ENCODE measurements at regions not wholly inside any gene's neighbourhood (a gene's known extent, or its start where the extent isn't known, plus 50 kb on each side); places are given as distances from the start of the nearest gene placed in this dataset.

GRCh38 chr11:114989536-114989935 lies 311.2 kb downstream of the NXPE2 start:
- no peaks in the 10 kb centered on the region for H3F3A ChIP-seq (ENCODE audit: low read length, unreplicated experiment)
- H4K20me1 ChIP-seq (ENCODE audit: low read length), result no peaks in the 10 kb centered on the region
- H3K9ac ChIP-seq (ENCODE audit: low read length), result no peak overlapping the region
- H3K9me3 ChIP-seq (ENCODE audit: low read length), result peaks cover 38% of the 10 kb centered on the region; the same call in 1 of the 2 replicates
- BruUV-seq (replicated peaks), result no TSS peak
- no peaks in the 10 kb centered on the region for H3K36me3 ChIP-seq (ENCODE audit: low read depth, low read length)
- no peak overlapping the region for H3K4me3 ChIP-seq (ENCODE audit: low read length)
- no peak overlapping the region for H3K4me2 ChIP-seq (ENCODE audit: low read length)
- no peaks in the 10 kb centered on the region for H3K79me2 ChIP-seq (ENCODE audit: low read length)
- TF ChIP-seq EZH2 (IDR thresholded peaks at IDR 0.05; ENCODE audit: low read length, unreplicated experiment), result no peak
- TF ChIP-seq CTCF (conservative IDR thresholded peaks at IDR 0.05; ENCODE audit: low read depth, low read length), result no peak
- no peak for TF ChIP-seq EZH2phosphoT487 (IDR thresholded peaks at IDR 0.05; ENCODE audit: borderline replicate concordance, low read length)
- intact Hi-C loops (cut with micrococcal nuclease), result no loop called here
- DNase-seq (no peak), ATAC-seq (no peak)
- H2AFZ ChIP-seq (ENCODE audit: low read length), result no peak overlapping the region
- no peaks in the 10 kb centered on the region for H3K9me2 ChIP-seq (replicated peaks; ENCODE audit: low read length)
- no peaks in the 10 kb centered on the region for H3K4me1 ChIP-seq (ENCODE audit: insufficient read depth, low read length)
- no peaks in the 10 kb centered on the region for H3K27me3 ChIP-seq (ENCODE audit: low read length)
- ChIA-PET POLR2A (ENCODE audit: unreplicated experiment) (no interaction called here), CTCF (no interaction called here)
- H3K27ac ChIP-seq (ENCODE audit: low read length), result no peak overlapping the region

GRCh38 chr11:115005663-115006062 lies 327.3 kb downstream of the NXPE2 start:
- Histone ChIP-seq H4K20me1 (ENCODE audit: low read length) (no peaks in the 10 kb centered on the region), H3K4me2 (ENCODE audit: low read length) (no peak overlapping the region), H3K79me2 (ENCODE audit: low read length) (no peaks in the 10 kb centered on the region), H3K27me3 (ENCODE audit: low read length) (no peaks in the 10 kb centered on the region), H3K36me3 (ENCODE audit: low read depth, low read length) (no peaks in the 10 kb centered on the region), H3F3A (ENCODE audit: low read length, unreplicated experiment) (no peaks in the 10 kb centered on the region), H3K9me2 (replicated peaks; ENCODE audit: low read length) (no peaks in the 10 kb centered on the region), H3K27ac (ENCODE audit: low read length) (no peak overlapping the region), H3K9me3 (ENCODE audit: low read length) (peaks cover 21% of the 10 kb centered on the region), H3K4me3 (ENCODE audit: low read length) (no peak overlapping the region), H3K4me1 (ENCODE audit: insufficient read depth, low read length) (no peaks in the 10 kb centered on the region), H3K9ac (ENCODE audit: low read length) (no peak overlapping the region), H2AFZ (ENCODE audit: low read length) (no peak overlapping the region)
- no peak for ATAC-seq
- ChIA-PET POLR2A (ENCODE audit: unreplicated experiment) (no interaction called here), CTCF (no interaction called here)
- intact Hi-C loops (cut with micrococcal nuclease), result no loop called here
- no TSS peak for BruUV-seq (replicated peaks)
- no peak for TF ChIP-seq CTCF (conservative IDR thresholded peaks at IDR 0.05; ENCODE audit: low read depth, low read length)
- TF ChIP-seq EZH2 (IDR thresholded peaks at IDR 0.05; ENCODE audit: low read length, unreplicated experiment), result no peak
- no peak for TF ChIP-seq EZH2phosphoT487 (IDR thresholded peaks at IDR 0.05; ENCODE audit: borderline replicate concordance, low read length)
- DNase-seq, result no peak

GRCh38 chr11:115007851-115008250 lies 329.5 kb downstream of the NXPE2 start:
- TF ChIP-seq CTCF (conservative IDR thresholded peaks at IDR 0.05; ENCODE audit: low read depth, low read length) (no peak), EZH2phosphoT487 (IDR thresholded peaks at IDR 0.05; ENCODE audit: borderline replicate concordance, low read length) (no peak), EZH2 (IDR thresholded peaks at IDR 0.05; ENCODE audit: low read length, unreplicated experiment) (no peak)

More at GRCh38 chr11:115007851-115008250, 329.5 kb downstream of the NXPE2 start:
- H3K4me2 ChIP-seq (ENCODE audit: low read length), result no peak overlapping the region
- H4K20me1 ChIP-seq (ENCODE audit: low read length), result no peaks in the 10 kb centered on the region
- H3K27me3 ChIP-seq (ENCODE audit: low read length), result no peaks in the 10 kb centered on the region
- no peak overlapping the region for H3K27ac ChIP-seq (ENCODE audit: low read length)
- H3K9me2 ChIP-seq (replicated peaks; ENCODE audit: low read length), result no peaks in the 10 kb centered on the region
- H3K9me3 ChIP-seq (ENCODE audit: low read length), result peaks cover 35% of the 10 kb centered on the region
- CTCF ChIA-PET, result no interaction called here
- POLR2A ChIA-PET (ENCODE audit: unreplicated experiment), result no interaction called here
- H3K79me2 ChIP-seq (ENCODE audit: low read length), result no peaks in the 10 kb centered on the region
- H3F3A ChIP-seq (ENCODE audit: low read length, unreplicated experiment), result no peaks in the 10 kb centered on the region
- no peaks in the 10 kb centered on the region for H3K4me1 ChIP-seq (ENCODE audit: insufficient read depth, low read length)
- no peak overlapping the region for H3K4me3 ChIP-seq (ENCODE audit: low read length)
- H3K9ac ChIP-seq (ENCODE audit: low read length), result no peak overlapping the region
- H2AFZ ChIP-seq (ENCODE audit: low read length), result no peak overlapping the region
- intact Hi-C loops (cut with micrococcal nuclease), result no loop called here
- ATAC-seq (no peak), DNase-seq (no peak)
- H3K36me3 ChIP-seq (ENCODE audit: low read depth, low read length), result no peaks in the 10 kb centered on the region
- no TSS peak for BruUV-seq (replicated peaks)

All from PC-3 (cell line).